Esophagus muscularis mucosa (tissue), 4 donors: ENCODE measurements at regions not wholly inside any gene's neighbourhood (a gene's known extent, or its start where the extent isn't known, plus 50 kb on each side); places are given as distances from the start of the nearest gene placed in this dataset.

Experiments
- DNase-seq: peaks from one replicate; pipeline ENCODE4 v3.0.0-alpha.2; 2017; ENCODE audit errors: extremely low spot score
- H3K27ac ChIP-seq, 4 donors: fragments of 200-600 bp; sonication (generic); replicated peaks in 1 of 4; 1 replicate in 3 of 4; 2 replicates in 1 of 4; pipeline ENCODE4 v1.5.1; 2016 to 2019; ENCODE audit warnings: mild to moderate bottlenecking in 1 of 4
- H3K27me3 ChIP-seq, 4 donors: fragments of 200-600 bp; sonication (generic); one replicate each; pipeline versions ENCODE4 v1.5.1 to v1.6.0; 2016 to 2019
- H3K36me3 ChIP-seq, 4 donors: fragments of 200-600 bp; sonication (generic); one replicate each; pipeline ENCODE4 v1.5.1; 2016 to 2019
- H3K4me1 ChIP-seq, 4 donors: fragments of 200-600 bp; sonication (generic); one replicate each; pipeline ENCODE4 v1.5.1; 2016 to 2019
- H3K4me3 ChIP-seq, 4 donors: fragments of 200-600 bp; sonication (generic); 1 replicate in 2 of 4; 2 replicates in 2 of 4; pipeline ENCODE4 v1.5.1; 2016 to 2019; ENCODE audit warnings: mild to moderate bottlenecking in 4 of 4, moderate library complexity in 1 of 4
- H3K9me3 ChIP-seq, 4 donors: fragments of 200-600 bp; sonication (generic); 1 replicate in 3 of 4; 2 replicates in 1 of 4; pipeline ENCODE4 v1.5.1; 2016 to 2019
- CTCF ChIP-seq, 3 experiments: fragments of 200-600 bp in 2 of 3; fragments of 450-650 bp in 1 of 3; sonication (generic) in 2 of 3; IDR thresholded peaks; one replicate each; pipeline ENCODE4 v1.5.1; 2017 to 2019; ENCODE audit warnings: antibody characterized with exemption in 3 of 3, mild to moderate bottlenecking in 2 of 3, moderate library complexity in 1 of 3
- EP300 ChIP-seq: sonication (generic); formaldehyde crosslinking; IDR thresholded peaks from one replicate; pipeline ENCODE4 v1.6.1; 2017; ENCODE audit warnings: antibody characterized with exemption
- POLR2A ChIP-seq: fragments of 450-650 bp; IDR thresholded peaks from one replicate; pipeline ENCODE4 v1.6.1; 2017; ENCODE audit warnings: antibody characterized with exemption, moderate library complexity, mild to moderate bottlenecking, low read depth
- POLR2AphosphoS5 ChIP-seq, 2 donors: sonication (generic); formaldehyde crosslinking; IDR thresholded peaks; one replicate each; pipeline ENCODE4 v1.6.1; 2017; ENCODE audit warnings: antibody characterized with exemption in 2 of 2
- WGBS: methylation state at CpG from one replicate; pipeline ENCODE4 v1.1.5; 2018; 5-methylcytosine and 5-hydroxymethylcytosine counted together
- intact Hi-C: fragments of 100-400 bp; cut with DNase I; formaldehyde crosslinking; loops from one replicate; pipeline ENCODE4 v1.15.1; 2023

- WGBS, result 68% methylated on average over 3 of the region's 3 CpGs
- Histone ChIP-seq H3K9me3 (no peaks in the 10 kb centered on the region), H3K36me3 (no peaks in the 10 kb centered on the region), H3K4me3 (no peak overlapping the region), H3K27me3 (no peaks in the 10 kb centered on the region), H3K27ac (no peak overlapping the region), H3K4me1 (no peaks in the 10 kb centered on the region)
- intact Hi-C loops, result no loop called here
- TF ChIP-seq POLR2AphosphoS5 (IDR thresholded peaks at IDR 0.05) (no peak), CTCF (IDR thresholded peaks at IDR 0.05) (no peak), EP300 (no peak), POLR2A (no peak)
- DNase-seq, result no peak
Measured at GRCh38 chr14:85224241-85224640, 305.7 kb upstream of the FLRT2 start.

GRCh38 chr14:85233756-85234155, 296.2 kb upstream of the FLRT2 start:
- WGBS, result 79% methylated on average over 12 of the region's 12 CpGs
- DNase-seq, result no peak
- H3K27ac ChIP-seq, result no peak overlapping the region
- no peaks in the 10 kb centered on the region for H3K36me3 ChIP-seq
- peaks cover 0 to 4% (median 0%) of the 10 kb centered on the region in 4 donors for H3K27me3 ChIP-seq
- no peak overlapping the region for H3K4me3 ChIP-seq
- TF ChIP-seq POLR2A (no peak), POLR2AphosphoS5 (IDR thresholded peaks at IDR 0.05) (no peak), CTCF (IDR thresholded peaks at IDR 0.05) (no peak), EP300 (no peak)
- H3K9me3 ChIP-seq, result no peaks in the 10 kb centered on the region
- intact Hi-C loops, result no loop called here
- no peaks in the 10 kb centered on the region for H3K4me1 ChIP-seq

GRCh38 chr14:85234156-85235025, 295.6 kb upstream of the FLRT2 start:
- TF ChIP-seq CTCF (IDR thresholded peaks at IDR 0.05), result no peak
- TF ChIP-seq EP300, result no peak
- TF ChIP-seq POLR2AphosphoS5 (IDR thresholded peaks at IDR 0.05), result no peak
- TF ChIP-seq POLR2A, result no peak
- intact Hi-C loops, result no loop called here
- Histone ChIP-seq H3K4me1 (no peaks in the 10 kb centered on the region), H3K4me3 (no peak overlapping the region), H3K36me3 (no peaks in the 10 kb centered on the region), H3K27me3 (peaks cover 0 to 4% (median 0%) of the 10 kb centered on the region in 4 donors), H3K9me3 (no peaks in the 10 kb centered on the region), H3K27ac (no peak overlapping the region)
- DNase-seq, result no peak
- 81% methylated on average over 10 of the region's 10 CpGs for WGBS

- no peaks in the 10 kb centered on the region for H3K4me1 ChIP-seq
- intact Hi-C loops, result no loop called here
- no peak for DNase-seq
- peaks cover 0 to 4% (median 0%) of the 10 kb centered on the region in 4 donors for H3K27me3 ChIP-seq
- no peaks in the 10 kb centered on the region for H3K9me3 ChIP-seq
- 76% methylated on average over 3 of the region's 3 CpGs for WGBS
- H3K4me3 ChIP-seq, result no peak overlapping the region
- TF ChIP-seq POLR2AphosphoS5 (IDR thresholded peaks at IDR 0.05), result no peak
- no peak for TF ChIP-seq CTCF (IDR thresholded peaks at IDR 0.05)
- TF ChIP-seq EP300, result no peak
- TF ChIP-seq POLR2A, result no peak
- H3K27ac ChIP-seq, result no peak overlapping the region
- no peaks in the 10 kb centered on the region for H3K36me3 ChIP-seq
Measured at GRCh38 chr14:85235868-85236267, 294.1 kb upstream of the FLRT2 start.
